GM18508 (cell line): ENCODE measurements at regions not wholly inside any gene's neighbourhood (a gene's known extent, or its start where the extent isn't known, plus 50 kb on each side); places are given as distances from the start of the nearest gene placed in this dataset.
"Not testable (repeated sequence)": the region's sequence is repeated elsewhere in the genome, so short reads cannot be mapped to it uniquely, and the experiment has no call there.

Experiments used
- ATAC-seq: cut with Tn5 transposase; IDR thresholded peaks from one replicate; pipeline ENCODE4 v1.9.1; 2021; ENCODE audit warnings: moderate number of reproducible peaks; ENCODE audit not compliant: insufficient read depth, unreplicated experiment

DNA sequence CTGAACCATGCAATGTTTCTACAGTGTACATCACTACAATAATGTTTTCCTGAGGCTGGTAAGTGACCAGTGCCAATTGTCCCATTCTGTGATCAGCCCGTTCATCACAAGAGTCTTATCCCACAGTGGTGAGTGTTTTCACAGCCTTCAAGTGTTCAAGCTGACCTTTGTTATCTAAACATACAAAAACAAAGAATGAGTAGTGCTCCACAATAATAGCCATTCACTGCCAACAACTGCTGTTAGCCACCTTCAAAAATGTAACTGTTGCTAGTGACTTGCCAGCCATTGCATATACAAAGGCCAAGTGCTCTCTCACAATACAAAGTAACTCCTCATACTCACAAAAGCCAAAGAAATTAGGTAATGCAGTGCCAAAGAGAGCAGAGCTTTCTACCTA lies 1084.1 kb downstream of the FAM133A start:
- no peak for ATAC-seq

DNA sequence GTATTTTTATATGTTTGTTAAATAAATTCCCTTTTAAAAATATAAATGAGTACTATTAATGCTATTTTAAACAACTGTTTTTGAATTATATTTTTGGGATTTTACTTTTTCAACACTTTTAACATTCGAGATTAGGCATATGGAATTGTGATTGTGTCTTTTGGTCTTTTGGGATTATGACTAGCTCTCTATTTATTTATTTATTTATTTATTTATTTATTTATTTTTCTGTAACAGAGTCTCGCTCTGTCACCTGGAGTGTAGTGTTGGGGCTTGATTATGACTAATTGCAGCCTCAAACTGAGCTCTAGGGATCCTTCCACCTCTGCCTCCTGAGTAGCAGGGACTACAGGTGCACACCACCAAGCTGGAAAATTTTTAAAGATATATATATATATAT lies 1101.6 kb downstream of the FAM133A start:
- no peak for ATAC-seq

DNA sequence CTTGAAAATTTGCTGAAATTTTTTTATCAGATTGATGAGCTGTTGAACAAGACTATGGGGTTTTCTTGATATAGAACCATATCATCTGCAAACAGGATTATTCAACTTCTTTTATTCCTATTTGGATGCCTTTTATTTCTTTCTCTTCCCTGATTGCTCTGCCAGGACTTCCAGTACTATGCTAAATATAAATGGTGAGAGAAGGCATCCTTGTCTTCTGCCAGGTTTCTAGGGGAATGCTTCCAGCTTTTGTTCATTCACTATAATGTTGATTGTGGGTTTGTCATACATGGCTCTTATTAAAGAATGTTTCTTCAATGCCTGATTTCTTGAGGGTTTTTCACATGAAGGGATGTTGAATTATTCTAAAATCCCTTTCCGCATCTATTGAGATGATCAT lies 1139.5 kb downstream of the FAM133A start:
- no peak for ATAC-seq

DNA sequence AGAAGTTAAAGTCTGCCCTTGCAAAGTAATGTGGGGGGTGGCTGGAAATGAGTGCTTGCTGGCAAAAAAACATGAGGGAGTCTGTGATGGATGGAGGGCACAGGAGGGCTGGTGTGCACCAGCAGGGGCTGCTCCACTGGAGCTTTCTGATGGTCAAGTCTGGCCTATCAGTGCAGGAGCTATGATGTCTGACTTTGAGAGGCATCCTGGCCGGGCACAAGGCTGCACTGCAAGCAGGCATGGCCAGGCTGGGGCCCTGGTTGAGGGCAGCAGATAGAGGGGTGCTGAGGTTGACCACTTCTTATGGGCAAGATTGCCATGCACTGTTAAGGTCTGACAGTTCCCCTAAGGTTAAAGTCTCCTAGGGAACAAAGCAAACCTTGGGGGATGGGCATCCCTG lies 1140.2 kb downstream of the FAM133A start:
- no peak for ATAC-seq

DNA sequence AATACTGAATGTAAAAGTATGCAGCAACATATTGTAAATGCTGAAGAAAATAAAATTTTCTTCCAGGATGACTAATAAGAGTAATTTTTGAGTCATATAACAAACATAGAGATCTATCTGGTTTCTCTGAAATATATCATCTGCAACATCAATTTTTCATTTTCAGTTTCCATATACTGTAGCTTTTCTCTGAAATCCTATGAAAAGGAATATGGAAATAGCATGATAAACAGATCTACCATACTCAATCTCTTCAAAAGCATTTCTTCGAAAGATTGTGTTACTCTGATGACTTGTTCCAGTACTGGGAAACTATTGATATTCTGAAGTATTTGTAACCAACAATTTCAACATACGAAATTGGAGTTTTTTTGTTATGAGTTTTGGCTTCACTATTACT lies 1156.7 kb downstream of the FAM133A start:
- ATAC-seq: peak; percentile 57

DNA sequence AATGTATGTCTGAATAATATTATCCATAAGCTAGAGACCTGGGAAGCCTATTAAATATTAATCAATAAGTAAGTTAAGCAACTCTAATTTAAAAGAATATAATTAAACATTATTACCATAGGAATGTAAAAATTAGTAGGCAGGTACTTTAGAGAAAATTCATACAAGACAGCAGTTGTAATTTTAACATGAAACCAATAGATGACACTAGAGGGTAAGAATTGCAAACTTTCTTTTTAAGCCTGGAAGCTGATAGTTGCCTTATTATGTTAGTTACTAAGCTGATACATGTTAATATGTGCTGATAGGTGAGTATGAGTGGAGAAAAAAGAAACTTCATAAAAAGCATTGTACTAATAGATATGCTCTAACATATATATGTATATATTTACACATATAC lies 1157.4 kb downstream of the FAM133A start:
- ATAC-seq: no peak

DNA sequence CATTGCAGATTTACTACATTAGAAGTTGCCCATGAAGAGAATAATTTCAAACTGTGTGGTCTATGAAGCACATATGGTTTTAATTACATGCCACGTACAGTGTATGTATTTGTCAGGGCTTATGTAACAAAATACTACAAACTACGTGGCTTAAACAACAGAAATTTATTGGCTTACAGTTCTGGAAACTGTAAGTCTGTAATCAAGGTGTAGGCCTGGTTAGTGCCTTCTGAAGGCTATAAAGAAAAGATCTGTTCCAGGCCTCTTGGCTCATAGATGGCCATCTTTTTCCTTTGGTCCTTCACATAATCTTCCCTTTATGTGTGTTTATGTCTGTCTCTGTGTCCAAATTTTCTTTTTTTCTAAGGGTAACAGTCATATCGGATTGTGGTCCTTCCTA lies 1160.2 kb downstream of the FAM133A start:
- ATAC-seq: no peak

DNA sequence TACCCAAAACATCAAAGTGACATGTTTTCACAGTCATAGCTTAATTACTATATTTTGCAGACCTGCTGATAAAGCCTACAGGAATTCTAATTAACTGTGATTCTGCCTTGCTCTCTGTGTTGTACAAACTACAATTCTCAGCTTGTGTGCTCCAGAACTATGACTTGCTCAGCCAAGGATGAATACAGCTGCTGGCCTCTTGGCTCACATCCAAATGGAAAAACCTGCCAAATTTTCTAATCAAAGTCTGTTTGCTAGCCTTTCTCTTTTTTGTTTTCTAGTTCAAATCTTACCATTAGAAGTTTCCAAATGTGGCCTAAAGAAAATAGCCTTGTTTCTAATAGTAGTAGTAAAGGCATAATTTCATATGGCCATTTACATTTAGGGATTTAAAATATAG lies 1176.8 kb downstream of the FAM133A start:
- no peak for ATAC-seq

DNA sequence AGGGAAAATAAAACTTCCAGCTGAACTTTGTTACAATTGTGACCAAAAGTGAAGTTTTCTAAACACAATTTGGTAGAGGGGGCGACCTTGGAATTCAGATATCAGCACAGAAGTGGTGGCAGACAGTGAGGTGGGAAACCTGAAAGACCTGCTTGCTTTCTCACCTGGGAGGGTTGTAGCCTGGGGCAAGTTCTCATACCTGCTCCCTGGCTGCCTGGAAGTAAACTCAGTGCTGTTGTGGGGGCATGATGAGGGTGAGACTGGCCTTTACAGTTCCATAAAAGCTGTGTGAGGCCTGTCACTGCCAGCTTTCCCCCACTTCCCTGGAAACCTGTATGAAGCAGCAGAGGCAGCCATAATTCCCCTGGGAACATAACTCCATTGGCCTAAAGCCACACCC lies 1180.2 kb downstream of the FAM133A start:
- no peak for ATAC-seq

DNA sequence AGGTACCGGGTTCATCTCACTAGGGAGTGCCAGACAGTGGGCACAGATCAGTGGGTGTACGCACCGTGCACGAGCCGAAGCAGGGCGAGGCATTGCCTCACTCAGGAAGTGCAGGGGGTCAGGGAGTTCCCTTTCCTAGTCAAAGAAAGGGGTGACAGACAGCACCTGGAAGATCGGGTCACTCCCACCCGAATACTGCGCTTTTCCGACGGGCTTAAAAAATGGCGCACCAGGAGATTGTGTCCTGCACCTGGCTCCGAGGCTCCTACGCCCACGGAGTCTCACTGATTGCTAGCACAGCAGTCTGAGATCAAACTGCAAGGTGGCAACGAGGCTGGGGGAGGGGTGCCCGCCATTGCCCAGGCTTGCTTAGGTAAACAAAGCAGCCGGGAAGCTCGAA lies 1188.5 kb downstream of the FAM133A start:
- ATAC-seq: not testable (repeated sequence)

DNA sequence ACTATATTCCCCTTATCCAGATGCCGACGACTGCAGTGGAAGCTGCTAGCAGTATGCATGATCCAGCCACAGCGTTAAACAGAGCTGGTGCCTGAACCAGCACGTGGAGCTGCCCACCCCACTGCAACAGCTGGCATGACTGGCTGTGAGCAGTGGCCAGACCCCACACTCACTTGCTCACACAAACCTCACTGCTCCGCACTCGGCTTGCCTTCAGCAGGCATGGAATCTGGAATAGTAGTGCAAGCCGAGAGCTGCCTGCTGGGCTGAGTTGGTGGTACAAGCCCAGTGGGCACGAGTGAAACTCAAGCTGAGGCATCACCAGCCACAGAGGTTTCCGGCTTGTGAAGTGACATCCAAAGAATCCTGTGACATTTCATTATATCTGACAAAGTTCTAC lies 1197.6 kb downstream of the FAM133A start:
- no peak for ATAC-seq

DNA sequence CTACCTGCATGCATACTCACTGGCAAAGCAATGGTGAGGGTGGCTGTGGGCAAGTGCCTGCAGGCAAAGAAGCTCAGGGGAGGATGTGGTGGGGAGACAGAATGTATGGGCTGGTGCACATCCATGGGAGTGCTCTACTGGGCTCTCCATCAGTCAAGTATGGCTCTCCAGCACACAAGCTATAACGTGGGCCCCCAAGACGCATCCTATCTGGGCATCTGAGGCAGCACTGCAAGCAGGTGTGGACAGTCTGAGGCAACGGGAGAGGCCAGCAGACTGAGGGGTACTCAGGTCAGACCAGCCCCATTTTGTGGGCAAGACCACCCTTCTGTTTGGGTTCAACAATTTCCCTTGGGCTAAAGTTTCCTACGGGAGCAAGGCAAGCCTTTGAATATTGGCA lies 1227.8 kb downstream of the FAM133A start:
- ATAC-seq: no peak

DNA sequence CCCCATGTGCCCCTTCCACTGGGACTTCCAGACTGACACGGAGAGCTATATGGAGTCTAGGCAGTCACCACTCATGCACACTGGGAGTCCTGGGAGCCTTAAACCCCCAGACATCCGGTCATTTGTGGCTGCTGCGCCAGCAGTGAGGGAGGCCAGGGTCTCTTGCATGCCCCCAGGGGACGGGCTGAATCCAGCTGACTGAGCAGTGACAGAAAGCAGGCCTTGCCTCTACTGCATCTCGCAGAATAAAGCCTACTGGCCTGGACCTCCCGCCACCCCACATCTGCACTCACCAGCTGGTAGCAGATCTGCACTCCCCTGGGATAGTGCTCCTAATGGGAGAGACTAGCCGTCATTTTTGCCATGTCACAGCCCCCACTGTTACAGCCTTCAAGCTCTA lies 1234.2 kb downstream of the FAM133A start:
- no peak for ATAC-seq

DNA sequence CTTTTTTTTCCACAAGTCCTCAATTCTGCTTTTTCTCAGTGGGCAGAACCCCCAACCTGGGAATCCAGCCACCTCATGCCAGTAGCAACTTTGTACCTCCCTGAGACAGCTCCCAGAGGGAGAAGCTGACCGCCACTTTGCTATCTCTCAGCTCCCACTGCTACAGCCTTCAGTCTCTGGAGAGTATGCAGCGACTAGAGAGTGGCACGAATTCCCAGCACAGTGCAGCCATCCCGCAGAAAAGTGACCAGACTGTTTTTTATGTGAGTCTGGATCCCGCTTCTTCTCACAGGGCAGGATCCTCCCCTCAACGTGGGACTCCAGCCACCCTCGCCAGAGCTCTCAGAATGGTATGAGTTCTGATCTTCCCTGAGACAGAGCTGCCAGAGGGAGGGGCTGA lies 1234.6 kb downstream of the FAM133A start:
- ATAC-seq: no peak

DNA sequence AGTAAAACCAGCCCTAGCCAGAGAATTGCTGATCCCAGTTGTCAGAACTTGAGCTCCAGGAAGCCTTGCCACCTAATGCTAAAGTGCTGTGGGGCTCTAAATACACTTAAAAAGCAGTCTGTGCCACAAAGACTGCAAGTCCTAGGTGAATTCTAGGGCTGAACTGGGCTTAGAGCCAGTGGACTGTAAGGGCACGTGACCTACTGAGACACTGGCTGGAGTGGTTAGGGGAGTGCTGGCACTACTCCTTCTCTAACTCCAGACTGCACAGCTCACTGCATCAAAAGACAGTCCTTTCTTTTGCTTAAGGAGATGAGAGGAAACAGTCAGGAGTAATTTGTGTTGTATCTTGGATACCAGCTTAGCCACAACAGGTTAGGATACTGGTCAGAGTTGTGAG lies 1240.2 kb downstream of the FAM133A start:
- no peak for ATAC-seq

DNA sequence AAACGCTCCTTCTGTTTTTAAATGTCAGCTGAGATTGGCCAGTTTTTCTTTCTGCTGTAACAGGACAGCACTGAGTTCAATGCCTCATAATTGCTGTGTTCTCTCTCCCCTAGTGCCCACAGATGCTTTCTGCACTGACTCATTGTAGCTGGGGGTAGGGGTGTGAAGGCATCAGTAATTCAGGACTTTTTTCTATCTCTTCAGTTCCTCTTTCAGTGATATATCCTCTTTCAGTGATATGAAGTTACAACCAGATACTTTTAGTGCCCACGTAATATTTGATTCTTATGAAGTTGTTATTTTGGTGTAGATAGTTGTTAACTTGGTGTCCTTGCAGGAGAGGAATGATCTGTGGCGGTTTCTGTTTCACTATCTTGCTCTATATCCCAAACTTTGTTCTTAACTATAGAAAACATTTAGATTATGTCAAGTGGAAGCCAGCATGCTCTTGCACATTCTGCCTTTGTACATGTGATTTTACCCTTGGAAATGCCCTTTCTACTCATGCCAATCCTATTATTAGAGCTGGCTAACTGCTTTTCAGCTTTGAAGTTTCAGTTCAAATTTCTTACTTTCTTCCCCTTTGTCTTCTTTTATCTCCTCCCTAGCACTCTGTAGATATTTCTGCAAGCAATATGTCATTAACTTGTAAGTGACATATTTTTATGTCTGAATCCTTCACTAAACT lies 1258.4 kb downstream of the FAM133A start:
- ATAC-seq: no peak

DNA sequence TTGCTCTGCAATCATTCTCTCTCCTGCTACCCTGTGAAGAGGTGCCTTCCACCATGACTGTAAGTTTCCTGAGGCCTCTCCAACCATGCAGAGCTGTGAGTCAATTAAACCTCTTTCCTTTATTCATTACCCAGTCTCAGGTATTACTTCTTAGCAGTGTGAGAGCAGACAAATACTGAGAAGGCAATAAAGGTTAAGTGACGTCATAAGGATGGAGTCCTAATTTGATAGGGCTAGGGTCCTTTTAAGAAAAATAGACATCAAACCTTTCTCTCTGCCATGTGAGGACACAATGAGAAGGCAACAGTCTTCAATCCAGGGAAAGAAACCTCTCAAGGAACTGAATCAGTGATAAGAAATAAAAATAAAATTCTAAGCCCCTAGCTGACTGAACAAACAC lies 1262.7 kb downstream of the FAM133A start:
- no peak for ATAC-seq

DNA sequence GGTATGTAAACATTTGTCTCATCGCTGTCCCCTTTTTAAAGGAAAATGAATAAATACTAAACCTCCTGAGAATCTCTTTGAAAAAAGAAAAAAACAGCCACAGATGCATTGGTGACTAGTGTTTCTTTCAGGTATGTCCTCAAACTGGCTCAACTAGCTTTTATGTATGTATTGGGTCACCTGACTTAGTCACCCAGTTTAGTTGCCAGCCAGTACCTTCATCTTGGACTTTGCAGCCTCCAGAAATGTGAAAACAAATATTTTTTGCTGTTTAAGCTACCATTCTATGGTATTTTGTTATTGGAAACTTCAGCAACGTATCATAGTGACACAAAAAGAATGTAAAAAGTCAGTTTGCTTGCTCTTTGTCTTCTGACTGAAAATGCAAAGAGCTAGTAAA lies 1263.5 kb downstream of the FAM133A start:
- no peak for ATAC-seq

DNA sequence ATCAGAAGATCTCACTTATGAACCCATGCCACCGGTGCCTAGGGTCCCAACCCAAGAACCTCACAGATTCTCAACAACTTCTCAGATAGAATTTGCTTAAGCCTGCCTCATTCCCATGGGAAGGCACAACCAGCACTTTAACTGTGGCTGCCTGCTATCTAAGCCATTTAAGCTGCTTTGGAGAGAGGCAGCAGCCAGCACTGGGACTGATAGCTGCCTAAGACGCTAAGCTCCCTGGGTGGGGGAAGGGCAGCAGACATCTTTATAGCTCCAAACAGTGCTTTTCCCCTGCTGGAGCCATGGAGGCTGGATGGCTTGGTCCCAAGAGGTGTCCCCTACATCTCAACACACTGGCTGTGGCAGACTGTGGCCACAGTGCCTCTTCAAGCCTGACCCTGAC lies 1268.6 kb downstream of the FAM133A start:
- no peak for ATAC-seq

DNA sequence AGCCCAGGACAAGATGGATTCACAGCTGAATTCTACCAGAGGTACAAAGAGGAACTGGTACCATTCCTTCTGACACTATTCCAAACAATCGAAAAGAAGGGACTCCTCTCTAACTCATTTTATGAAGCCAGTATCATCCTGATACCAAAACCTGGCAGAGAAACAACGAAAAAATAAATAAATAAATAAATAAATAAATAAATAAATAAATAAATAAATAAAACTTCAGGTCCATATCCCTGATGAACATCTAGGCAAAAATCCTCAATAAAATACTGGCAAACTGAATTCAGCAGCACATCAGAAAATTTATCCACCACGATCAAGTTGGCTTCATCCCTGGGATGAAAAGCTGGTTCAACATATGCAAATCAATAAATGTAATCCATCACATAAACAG lies 1272.1 kb downstream of the FAM133A start:
- ATAC-seq: not testable (repeated sequence)

DNA sequence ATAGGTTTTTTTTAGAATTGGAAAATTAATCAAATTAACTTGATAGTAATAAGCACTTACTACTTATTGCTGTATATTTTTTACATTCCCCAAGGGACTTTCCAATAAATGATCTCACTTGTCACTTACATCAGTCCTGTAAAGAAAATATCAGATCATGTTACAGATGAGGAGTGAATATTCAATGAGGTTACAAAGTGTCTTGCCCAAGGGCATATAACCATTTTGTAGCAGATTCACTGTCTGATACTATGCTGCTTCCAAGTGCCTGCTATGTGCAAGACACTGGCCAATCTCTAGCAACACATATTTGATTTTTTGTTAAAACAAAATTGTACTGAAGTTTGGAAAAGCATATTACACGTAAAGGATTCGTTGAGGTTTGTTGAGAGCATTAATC lies 1287.7 kb downstream of the FAM133A start:
- no peak for ATAC-seq

DNA sequence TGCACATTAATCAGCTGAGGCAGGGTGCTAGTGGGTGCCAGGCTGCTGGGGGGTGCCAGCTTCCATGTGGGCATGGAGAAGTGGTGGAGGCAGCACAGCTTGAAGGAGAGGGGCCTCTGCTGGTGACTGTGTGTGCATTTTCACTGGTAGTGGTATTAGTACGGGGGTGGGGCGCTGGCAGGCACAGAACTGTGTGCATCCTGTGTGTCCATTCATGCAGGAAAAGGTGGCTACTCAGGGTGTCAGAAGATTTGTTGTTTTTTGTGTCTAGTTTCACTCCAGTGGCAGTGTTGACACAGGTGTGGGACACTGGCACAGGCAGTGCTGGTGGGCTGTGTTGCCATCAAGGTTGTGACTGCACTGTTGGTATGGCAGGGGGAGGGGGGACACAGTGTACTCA lies 1303.6 kb downstream of the FAM133A start:
- no peak for ATAC-seq

DNA sequence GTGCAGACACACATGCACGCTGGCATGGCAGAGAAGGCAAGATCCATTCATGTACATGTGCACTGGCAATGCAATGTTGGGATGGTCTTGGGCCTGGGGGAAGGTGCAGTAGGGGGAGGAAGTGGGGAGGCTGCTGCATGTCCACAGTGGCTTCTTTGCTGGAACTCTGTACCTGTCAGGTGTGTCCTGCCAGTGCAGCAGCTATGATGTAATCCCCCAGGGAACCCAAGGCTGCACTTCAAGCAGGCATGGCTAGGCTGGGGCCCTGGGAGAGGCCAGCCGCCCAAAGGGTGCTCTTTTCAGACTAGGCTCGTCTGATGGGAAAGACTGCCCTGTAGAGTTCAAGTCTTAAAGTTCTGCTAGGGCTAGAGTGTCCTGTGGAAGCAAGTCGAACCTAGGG lies 1304.0 kb downstream of the FAM133A start:
- ATAC-seq: no peak
